NCI-H1694 treated with DMSO at 0.1 percent for 48 hours (cell line): ENCODE measurements at regions not wholly inside any gene's neighbourhood (a gene's known extent, or its start where the extent isn't known, plus 50 kb on each side); places are given as distances from the start of the nearest gene placed in this dataset.

ENCODE experiments used
- DNase-seq: peaks from one replicate; lab custom pipeline; 2025; lab: John Stamatoyannopoulos, UW

DNA sequence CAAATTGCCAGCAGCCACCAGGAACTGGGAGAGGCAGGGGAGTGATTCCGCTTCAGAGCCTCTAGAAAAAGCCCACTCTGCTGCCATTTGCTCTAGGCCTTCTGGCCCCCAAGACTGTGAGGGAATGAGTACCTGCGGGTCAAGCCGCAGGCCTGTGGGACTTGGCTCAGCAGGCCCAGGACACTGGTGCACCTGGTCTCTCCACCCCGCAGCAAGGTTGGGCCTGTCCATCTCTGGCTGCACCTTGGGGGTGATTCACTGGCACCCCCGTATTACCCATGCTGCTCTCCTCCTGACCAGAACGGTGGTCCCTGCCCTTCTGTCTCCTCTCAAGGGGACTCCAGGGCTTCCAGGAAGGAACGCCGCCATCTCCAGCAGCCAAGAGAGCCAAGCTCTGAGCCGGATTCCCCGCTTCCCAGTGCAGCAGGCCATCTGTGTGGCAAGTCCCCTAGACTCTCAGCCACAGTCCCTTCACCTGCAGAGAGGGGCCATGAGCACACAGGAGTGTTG lies 78.4 kb upstream of the OLFM1 start:
- no peak for DNase-seq

DNA sequence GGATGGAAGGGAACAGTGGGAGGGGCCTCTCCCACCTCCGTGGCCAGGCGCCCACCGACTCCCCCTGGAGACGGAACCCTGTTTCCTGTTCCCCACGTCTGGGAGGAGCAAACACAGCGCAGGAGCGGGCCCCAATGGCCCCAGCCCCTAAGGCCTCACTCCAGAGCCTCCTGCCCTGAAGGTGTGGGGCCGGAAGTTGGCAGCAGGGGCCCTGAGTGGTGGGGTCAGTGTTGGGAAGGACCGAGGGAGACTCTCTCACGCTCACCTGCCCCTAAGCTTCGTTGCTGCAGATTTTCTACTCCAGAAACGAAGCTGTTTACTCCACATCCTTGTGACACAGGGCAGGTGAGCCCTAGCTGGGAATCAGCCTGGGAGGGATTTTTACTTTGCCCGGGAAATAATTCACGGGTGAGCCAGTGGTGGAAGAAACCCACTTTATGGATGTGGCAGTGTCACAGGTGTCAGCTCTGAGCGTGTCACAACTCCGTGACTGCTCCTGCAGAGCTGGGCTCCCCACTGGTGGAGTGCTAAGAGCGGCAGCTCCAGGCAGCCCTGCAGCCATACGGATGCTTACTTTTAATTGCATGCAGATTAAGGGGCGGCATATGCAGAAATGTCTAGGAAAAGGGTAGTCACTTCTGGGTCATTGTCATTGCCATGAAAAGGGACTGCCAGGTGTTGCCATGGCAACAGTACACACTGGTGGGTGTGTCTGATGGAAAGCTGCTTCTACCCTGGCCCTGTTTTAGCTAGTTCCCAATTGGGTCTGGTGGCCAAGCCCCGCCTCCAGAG lies 77.5 kb upstream of the OLFM1 start:
- DNase-seq, result no peak

GRCh38 chr9:135010586-135010860 lies 76.9 kb upstream of the OLFM1 start:
- no peak for DNase-seq

GRCh38 chr9:135010921-135011320 lies 76.5 kb upstream of the OLFM1 start:
- no peak for DNase-seq

GRCh38 chr9:135012166-135012565 lies 75.3 kb upstream of the OLFM1 start:
- DNase-seq, result no peak

GRCh38 chr9:135014311-135015010 lies 73.0 kb upstream of the OLFM1 start:
- no peak for DNase-seq

DNA sequence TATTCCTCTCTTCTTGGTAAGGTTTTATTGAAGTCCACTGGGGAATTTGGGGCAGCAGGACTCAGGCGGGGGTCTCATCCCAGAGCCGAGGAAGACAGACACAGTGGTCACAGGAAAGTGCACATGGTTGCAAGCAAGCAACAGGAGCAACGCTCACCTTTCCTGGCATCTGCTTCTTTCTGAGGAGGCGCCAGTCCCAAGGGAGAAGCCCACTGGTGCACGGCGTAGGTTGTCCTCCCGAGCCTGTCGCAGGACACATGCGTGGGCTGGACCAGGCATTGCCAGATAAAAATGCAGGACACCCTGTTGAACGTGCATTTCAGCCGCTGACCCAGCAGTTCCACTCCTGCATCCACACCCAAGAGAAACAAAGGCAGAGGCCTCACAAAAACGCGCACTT lies 72.4 kb upstream of the OLFM1 start:
- no peak for DNase-seq

DNA sequence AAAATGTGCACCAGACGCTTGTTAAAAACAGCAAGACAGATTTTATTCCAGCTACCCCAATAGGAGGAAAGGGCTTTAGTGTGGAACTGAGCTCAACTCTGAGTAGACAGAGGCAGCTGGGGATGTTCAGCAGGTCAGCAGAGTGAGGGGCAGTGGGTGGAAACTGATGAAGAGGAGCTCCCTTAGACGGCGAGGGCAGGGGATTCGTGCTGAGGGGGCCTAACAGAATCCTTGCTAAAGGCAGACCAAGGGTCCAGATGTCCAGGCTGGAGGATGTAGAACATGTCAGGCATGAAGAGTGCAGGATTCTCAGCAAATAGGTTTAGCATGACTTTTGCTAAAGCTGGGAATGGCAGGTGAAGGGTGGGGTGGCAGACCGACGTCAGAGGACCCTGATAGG lies 71.9 kb upstream of the OLFM1 start:
- DNase-seq, result no peak

- DNase-seq, result peak; percentile 72
Measured at GRCh38 chr9:135016037-135016640, 71.3 kb upstream of the OLFM1 start.

DNA sequence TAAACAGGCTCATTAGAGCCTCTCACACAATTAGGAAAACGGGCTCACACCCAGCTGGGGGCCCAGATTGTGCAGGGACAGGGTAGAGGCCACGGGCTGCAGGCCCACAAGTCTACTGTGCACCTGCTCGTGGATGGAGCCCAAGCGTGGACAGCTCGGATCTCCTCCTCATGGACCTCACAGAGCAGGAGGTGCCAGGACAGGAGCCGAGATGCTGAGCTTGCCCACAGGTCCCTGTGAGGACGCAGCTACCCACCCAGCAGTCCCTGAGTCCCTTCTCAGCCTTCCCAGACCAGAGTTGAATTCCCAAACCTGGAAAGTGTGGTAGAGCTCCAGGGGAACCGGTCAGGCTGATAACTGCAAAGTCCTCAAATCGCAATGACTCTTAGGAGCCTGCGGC lies 70.6 kb upstream of the OLFM1 start:
- DNase-seq, result no peak

DNA sequence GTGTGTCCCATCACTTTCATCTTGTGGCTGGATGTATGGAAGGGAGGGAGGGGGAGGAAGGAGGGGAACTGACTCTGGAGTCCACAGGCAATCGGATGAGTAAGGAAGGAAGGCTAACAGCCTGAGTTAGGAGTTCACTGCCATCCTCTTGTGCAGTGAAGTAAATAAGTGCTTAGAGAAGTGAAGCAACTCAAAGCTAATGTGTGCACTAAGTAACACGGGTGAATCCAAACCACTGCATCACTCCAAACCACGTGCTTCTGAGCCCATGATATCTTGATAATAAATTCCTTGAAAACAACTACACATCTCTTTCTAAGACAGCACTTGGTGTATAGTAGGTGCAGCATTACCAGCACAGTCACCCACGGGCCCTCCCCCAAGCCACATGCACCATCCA lies 69.6 kb upstream of the OLFM1 start:
- DNase-seq, result no peak

DNA sequence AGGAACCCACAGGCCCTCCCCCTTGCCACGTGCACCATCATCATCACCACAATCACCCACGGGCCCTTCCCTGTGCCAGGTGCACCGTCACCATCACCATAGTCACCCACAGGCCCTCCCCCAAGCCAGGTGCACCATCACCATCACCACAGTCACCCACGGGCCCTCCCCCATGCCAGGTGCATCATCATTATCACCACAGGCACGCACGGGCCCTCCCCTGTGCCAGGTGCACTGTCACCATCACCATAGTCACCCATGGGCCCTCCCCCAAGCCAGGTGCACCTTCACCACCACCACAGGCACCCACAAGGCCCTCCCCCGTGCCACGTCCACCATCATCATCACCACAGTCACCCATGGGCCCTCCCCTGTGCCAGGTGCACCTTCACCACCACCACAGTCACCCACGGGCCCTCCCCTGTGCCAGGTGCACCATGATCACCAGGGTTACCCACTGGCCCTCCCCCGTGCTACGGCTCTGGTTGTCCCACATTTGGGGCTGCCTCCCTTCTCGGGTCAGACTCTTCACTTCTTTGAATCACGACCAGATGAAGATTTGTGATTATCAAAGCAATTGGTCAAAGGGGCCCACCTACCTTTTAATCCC lies 69.1 kb upstream of the OLFM1 start:
- DNase-seq, result no peak

DNA sequence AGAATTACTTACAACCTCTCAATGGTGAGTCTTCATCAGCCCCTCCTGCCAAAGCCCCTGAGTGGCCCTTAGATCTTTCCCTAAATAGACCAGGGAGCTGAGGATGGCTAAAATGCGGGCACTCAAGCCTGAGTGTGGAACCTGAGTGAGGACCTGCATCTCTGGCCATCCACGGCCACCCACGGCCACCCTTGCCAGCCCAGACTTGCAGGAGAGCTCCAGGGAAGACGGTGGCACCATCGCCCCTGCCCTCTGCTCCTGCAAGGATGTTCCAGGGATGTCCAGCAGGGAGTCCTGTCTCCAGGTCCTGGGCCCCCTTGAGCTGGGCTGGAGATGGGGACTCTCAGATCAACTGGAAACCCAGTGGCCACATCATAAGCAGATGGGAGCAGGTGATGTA lies 68.2 kb upstream of the OLFM1 start:
- DNase-seq, result no peak

DNA sequence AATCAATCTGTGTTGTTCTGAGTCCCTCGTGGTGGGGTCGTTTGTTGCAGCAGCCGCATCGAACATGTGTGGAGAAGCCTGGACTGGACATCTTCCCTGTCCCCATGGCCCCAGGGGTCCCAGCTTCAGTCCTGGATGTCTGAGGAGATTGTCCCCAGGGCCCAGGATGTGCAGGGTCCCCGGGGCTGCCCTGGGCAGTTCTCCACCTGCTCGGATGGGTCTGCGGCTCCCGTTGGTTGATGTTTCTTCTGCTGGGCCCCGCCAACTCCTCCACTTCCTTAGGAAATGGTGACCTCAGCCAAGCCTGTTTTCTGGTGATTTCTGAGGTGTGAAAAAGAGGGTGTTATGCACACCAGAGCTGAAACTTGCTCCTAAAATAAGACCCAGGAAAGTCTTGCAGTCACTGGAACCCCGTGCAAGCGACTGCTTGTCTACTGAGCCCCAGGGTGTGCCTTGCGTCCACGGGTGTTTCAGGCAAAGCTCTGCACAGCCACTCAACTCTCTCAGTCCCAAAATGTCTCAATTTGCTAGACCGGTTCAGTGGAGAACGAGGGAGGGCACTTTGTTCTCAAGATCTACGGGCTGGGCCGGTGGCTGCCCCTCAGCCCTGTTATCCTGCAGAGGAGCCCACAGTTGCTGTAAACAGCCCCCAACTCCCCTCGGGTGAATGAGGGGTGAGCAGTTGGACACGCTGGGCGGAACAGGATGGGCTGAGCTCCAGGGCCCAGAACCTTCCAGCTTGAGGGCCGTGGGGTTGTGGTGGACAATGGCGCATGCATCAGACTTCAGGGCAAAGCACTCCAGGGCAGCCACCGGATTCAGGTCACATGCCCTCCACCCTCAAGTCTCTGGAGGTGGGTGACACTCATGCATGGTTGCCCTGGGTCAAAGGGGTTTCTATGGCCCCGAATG lies 66.7 kb upstream of the OLFM1 start:
- DNase-seq, result no peak

- no peak for DNase-seq
Measured at GRCh38 chr9:135021393-135021789, 66.1 kb upstream of the OLFM1 start.

DNA sequence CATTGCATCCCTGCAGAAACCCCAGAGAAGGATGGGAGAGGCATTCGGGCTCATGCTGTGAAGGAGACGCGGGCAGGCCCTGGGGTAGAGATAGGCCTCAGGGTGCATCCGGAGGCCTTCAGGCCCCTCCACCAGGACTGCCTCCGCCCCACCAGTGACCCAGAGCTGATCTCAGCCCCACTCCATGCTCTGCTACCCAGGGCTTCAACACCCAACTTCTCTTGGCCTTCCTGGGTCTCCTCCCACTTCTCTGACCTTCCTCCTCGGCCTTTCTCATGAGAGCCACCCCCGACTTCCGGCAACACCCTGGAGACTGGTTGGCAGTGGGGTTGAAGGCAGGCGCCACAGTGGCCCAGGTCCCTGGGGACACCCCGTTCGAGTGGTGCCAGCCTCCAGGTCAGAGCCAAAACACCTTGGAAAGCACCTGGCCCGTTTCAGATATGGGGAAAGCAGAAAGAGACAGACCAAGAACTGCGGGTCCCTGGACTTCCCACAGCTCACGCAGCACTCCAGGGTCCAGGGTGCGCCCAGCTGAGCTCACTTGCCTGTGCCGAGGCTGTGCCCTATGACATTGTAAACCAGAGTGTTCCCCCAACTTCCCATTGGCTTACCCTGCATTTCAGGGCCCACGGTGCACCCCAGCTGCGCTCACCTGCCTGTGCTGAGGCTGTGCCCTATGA lies 65.1 kb upstream of the OLFM1 start:
- no peak for DNase-seq

DNA sequence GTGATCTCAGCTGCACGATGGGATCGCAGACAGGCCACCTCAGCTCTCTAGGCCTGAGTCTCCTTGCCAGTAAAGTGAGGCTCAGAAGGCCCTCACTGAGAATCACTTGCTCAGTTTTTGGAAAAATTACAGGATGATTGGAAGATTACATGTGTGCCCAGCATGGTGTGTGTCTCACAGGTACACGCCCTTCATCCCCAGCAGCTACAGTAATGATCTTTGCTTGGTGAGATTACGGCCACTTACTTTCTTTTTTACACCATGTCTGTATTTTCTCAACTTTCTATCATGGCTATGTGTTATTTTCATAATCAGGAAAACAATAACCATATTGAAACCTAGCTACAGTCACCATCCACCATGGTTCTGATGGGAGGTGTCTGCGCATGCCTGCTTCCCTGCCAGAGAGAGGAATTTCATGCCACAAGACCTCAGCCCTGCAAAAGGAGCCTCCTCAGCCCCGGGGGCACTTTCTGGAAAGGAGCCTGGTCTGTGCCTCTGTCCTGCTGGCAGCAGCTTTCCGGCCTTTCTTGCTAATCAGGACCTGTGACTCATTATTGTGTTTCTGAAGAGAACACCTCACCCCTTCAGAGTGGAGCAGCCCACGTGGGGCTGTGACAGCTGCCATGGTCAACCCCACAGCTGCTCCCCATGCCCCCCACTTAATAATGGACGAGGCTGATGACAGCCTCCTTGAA lies 64.2 kb upstream of the OLFM1 start:
- no peak for DNase-seq

DNA sequence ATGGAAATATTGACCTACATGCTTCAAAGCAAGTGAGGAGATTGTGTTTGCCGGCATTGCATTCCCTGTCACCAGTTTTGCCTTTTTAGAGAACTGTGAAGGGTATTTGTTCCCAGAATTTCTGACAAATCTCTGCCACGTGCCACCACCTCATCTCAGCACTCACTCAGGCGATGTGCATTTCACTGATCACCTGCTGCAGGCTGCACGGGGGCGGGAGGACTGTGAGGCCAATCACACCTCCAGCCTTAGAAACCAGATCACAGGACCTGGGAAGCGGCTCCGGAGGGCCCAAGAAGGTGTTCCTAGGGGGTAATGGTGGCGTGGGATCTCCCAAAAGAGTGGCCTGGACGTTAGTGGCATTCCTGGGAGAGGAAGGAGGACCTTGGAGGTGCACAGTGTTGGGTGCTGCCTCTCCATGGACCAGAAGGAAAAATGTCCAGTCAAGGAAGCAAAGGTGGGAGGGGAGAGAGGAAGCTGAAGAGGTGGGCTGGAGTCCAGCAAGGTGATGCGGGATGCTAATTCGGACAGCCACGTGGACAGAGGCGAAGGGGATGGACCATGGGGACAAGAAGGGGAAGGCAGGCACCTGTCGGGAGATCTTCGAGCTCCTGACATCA lies 63.6 kb upstream of the OLFM1 start:
- DNase-seq, result no peak

DNA sequence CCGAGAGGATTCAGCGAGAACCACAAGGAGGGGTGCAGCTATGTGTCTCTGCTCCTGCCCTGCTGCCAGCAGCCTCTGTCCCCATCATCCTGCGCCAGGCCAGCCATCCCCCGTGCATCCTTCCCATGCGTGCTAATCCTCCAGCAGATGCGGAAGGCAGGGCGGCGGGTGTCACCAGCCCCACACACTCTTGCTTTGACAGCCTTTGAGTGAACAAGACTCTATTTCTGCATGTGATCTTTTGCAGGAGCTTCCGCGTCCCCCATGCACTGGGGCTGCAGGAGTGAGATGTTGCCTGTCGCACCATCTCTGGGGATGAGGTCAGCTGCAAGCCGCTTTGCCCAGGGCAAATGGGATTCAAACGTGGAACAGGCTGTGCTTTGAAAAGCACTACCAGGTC lies 58.0 kb upstream of the OLFM1 start:
- no peak for DNase-seq

- DNase-seq, result no peak
Measured at GRCh38 chr9:135029871-135030565, 57.5 kb upstream of the OLFM1 start.
